ENCODE measurements at regions not wholly inside any gene's neighbourhood (a gene's known extent, or its start where the extent isn't known, plus 50 kb on each side); places are given as distances from the start of the nearest gene placed in this dataset.

DNA sequence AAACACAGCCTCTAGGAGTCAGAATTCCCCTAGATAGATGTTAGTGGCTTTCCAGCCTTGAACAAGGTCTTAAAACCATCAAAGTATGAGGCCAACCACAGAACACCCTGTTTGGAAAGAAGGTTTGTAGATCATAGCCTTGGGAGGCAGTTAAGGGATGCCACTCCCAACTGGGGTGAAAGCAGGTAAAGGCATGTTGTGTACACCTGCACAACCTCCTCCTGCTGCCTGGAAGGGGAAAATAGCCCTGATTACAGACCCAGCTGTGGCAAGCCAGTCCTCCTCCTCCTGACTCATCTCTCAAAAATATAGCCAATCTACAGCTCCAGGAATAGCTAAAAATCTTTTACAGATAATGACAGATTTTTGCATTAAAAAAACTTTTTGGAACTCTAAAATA, 108.1 kb downstream of the RBM43 start:
- no peak for DNase-seq

- DNase-seq: no peak
Observed at GRCh38 chr2:151150331-151151320, 111.0 kb downstream of the RBM43 start.

- DNase-seq: no peak
Observed at GRCh38 chr2:151138507-151138906, 123.2 kb downstream of the RBM43 start.

DNA sequence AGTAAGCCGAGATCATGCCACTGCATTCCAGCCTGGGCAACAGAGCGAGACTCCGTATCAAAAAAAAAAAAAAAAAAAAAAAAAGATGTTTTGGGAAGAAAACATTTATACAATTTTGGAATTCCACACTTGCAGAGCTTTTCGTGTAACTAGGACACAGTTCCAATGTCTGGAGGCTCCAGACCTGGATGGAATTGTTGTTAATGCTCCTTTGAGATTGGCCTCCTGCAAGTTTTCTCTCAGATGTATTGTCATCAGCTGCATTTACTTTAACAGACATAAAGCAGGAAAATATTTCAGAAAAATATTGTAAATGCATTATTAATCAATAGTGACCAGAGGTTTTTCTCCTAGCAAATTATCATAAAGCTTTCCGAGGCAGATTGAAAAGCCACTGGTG, 124.1 kb downstream of the RBM43 start:
- no peak for DNase-seq

DNA sequence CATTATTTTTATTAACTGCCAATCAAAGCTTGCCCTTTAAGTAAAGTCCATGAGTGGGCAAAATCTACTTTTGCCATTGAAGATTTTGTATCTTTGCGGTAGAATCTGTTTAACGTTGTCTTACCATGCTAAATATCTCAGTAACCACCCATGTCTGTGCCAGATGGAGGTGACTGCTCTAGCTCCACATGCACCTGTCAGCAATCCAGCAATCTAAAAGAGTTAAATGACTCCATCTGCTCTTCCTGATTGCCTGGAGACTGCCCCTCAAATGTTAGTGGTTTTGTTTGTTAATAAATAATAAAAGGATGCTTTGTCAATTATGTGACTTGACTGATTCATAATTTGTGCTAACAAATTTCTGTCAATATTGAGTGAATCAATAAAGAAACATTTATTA, 141.7 kb downstream of the RBM43 start:
- DNase-seq: no peak

DNA sequence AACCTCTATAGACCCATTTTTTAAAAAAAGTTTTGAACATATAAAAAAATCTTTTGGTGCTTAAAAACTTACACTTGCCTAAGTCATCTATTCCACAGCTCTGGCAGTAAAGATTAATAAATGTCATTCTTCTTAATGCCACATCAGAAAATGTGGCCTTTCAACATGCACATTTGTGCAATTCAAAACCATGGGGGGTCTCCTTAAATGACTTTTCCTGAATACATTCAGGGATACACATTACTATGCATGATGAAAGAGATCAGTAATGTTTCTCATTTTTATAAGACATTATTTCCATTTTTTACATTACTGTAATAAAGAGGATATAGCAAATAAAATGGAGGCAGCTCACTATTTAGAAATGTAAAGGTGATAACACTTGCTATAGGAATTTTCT, 142.3 kb downstream of the RBM43 start:
- no peak for DNase-seq

GRCh38 chr2:151118269-151118668, 143.4 kb downstream of the RBM43 start:
- DNase-seq: no peak

GRCh38 chr2:151114874-151115273, 146.8 kb downstream of the RBM43 start:
- no peak for DNase-seq

GRCh38 chr2:151113318-151113717, 148.3 kb downstream of the RBM43 start:
- no peak for DNase-seq

GRCh38 chr2:151111599-151112278, 149.9 kb downstream of the RBM43 start:
- DNase-seq: peak; percentile 21

GRCh38 chr2:151106805-151107506, 154.7 kb downstream of the RBM43 start:
- DNase-seq: no peak

DNA sequence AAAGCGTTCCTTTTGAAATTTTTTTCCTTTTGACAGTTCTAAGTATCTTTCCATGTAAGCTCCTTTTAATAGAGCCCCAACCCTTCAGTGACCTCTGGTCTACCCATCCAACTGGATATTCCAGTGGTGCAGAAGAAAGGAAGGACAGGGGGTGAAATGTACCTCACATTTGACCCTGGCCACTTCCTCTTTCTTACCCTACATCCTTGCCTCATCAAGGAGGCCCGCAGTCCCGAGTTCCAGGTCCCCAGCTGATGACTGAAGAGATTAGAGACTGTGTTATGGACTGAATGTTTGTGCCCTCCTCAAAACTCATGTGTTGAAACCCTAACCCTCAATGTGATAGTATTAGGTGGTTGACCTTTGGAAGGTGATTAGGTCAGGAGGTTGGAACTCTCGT, 158.1 kb downstream of the RBM43 start:
- DNase-seq: no peak

- no peak for DNase-seq
Observed at GRCh38 chr2:151102226-151102625, 159.4 kb downstream of the RBM43 start.

DNA sequence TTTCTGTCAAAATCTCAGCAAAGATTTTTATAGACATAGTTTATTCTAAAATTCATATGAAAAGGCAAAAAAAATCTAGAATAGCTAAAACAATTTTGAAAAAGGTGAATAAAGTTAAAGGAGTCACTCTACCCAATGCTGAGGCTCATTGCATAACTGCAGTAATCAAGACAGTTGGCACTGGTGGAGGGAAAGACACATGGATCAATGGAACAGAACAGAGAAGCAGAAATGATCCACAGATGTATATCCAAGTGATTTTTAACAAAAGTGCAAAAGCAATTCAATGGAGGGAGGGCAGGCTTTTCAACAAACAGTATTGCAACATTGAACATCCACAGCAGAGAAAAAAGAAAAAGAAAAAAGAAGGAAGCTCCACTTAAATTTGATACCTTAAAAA, 162.8 kb downstream of the RBM43 start:
- DNase-seq: no peak

DNA sequence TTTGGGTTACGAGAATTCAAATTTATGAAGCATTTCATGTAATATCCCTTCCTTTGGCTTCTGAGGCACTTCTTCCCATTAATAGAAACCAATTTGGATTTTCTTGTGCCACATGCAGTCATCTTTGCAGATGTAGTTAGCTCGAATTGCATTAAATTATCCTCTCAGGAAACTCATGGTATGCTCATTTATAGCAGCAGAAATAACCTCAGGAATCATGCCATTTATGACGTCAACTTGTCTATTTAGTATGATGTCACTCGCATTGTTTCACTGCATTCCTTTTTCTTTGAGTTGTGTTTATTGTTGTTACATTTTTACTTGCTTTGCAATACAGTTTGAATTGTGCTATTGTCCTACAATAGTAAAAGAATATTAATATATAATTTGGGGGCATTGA, 163.8 kb downstream of the RBM43 start:
- no peak for DNase-seq

GRCh38 chr2:151097128-151097527, 164.5 kb downstream of the RBM43 start:
- no peak for DNase-seq

GRCh38 chr2:151096235-151096634, 165.4 kb downstream of the RBM43 start:
- DNase-seq: no peak

GRCh38 chr2:151095463-151095862, 166.2 kb downstream of the RBM43 start:
- no peak for DNase-seq

- no peak for DNase-seq
Observed at GRCh38 chr2:151091583-151091982, 170.1 kb downstream of the RBM43 start.

DNA sequence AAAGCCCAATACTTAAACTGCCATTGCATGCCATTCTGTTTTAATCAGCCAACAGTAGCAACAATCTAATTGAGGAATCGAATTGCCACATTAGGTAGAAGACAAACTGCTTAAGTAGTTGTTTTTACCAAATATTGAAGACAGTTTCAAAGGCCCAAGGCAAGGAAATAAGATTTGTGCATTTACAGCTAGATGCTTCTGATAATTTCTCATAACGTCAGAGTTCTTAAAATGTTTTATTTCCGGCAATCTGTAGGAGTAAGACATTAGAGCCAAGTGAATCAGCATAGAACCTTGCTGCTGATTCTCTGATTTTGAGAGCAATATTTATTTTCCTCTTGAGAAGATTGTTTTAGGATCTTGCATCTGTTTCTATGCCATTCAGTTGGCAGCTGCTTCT, 174.3 kb downstream of the RBM43 start:
- DNase-seq: no peak

GRCh38 chr2:151085181-151085611, 176.5 kb downstream of the RBM43 start:
- DNase-seq: no peak

GRCh38 chr2:151083856-151084795, 177.5 kb downstream of the RBM43 start:
- no peak for DNase-seq
